ENCODE measurements at regions not wholly inside any gene's neighbourhood (a gene's known extent, or its start where the extent isn't known, plus 50 kb on each side); places are given as distances from the start of the nearest gene placed in this dataset.

DNA sequence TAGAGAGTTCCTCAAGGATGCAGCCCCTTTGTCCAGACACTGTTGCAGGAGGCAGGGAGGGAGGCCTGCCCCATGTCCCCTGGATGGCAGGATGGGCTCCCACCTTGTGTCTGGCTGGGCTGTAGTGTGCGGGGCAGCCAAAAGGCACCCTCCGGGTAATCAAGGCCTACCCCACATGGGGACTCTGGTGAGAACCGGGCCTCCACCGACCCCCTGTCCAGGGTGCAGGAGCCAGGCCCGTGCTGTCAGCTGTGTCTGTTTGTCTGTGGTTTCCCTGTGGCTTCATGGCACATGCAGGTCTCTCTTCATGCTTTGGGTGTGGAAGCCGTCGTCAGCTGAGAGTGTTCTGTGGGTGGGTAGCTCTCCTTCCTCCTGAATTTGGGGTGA, 1240.9 kb downstream of the BRD1 start:
- TF ChIP-seq, protein P1, sequence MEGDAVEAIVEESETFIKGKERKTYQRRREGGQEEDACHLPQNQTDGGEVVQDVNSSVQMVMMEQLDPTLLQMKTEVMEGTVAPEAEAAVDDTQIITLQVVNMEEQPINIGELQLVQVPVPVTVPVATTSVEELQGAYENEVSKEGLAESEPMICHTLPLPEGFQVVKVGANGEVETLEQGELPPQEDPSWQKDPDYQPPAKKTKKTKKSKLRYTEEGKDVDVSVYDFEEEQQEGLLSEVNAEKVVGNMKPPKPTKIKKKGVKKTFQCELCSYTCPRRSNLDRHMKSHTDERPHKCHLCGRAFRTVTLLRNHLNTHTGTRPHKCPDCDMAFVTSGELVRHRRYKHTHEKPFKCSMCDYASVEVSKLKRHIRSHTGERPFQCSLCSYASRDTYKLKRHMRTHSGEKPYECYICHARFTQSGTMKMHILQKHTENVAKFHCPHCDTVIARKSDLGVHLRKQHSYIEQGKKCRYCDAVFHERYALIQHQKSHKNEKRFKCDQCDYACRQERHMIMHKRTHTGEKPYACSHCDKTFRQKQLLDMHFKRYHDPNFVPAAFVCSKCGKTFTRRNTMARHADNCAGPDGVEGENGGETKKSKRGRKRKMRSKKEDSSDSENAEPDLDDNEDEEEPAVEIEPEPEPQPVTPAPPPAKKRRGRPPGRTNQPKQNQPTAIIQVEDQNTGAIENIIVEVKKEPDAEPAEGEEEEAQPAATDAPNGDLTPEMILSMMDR (IDR thresholded peaks at IDR 0.05): no peak
- no peak for TF ChIP-seq POLR2A (IDR thresholded peaks at IDR 0.05)

Data from tibial nerve (tissue), 3 donors.